ENCODE measurements at regions not wholly inside any gene's neighbourhood (a gene's known extent, or its start where the extent isn't known, plus 50 kb on each side); places are given as distances from the start of the nearest gene placed in this dataset.

GRCh38 chr13:75061909-75062308 is 420.1 kb downstream of the TBC1D4 start (continued):
- TF ChIP-seq ZNF532 (CRISPR knock-in tag; IDR thresholded peaks at IDR 0.05; ENCODE audit: borderline replicate concordance) = no peak
- no peak for TF ChIP-seq MAX (CRISPR knock-in tag; IDR thresholded peaks at IDR 0.05)
- TF ChIP-seq FOXP1 (CRISPR knock-in tag; IDR thresholded peaks at IDR 0.05; ENCODE audit: borderline replicate concordance) = no peak

- Mint-ChIP-seq H3K4me1 (no peaks in the 10 kb centered on the region), H3K36me3 (no peaks in the 10 kb centered on the region), H3K4me3 (no peak overlapping the region), H3K27ac (no peak overlapping the region), H3K9me3 (no peaks in the 10 kb centered on the region), H3K27me3 (ENCODE audit: low read depth) (no peaks in the 10 kb centered on the region)
- DNase-seq (ENCODE audit: low spot score) (no peak), ATAC-seq (no peak)
- ChIA-PET CTCF (no interaction called here), POLR2A (no interaction called here)
- TF ChIP-seq ATF3 (CRISPR knock-in tag; conservative IDR thresholded peaks at IDR 0.05) (no peak), SP1 (CRISPR knock-in tag; conservative IDR thresholded peaks at IDR 0.05) (no peak), TP53 (CRISPR knock-in tag; IDR thresholded peaks at IDR 0.05) (no peak), FOXP4 (CRISPR knock-in tag; IDR thresholded peaks at IDR 0.05) (no peak), SMAD3 (CRISPR knock-in tag; IDR thresholded peaks at IDR 0.05; ENCODE audit: borderline replicate concordance) (no peak), FOXP1 (CRISPR knock-in tag; IDR thresholded peaks at IDR 0.05; ENCODE audit: borderline replicate concordance) (no peak), NFE2L1 (CRISPR knock-in tag; IDR thresholded peaks at IDR 0.05) (no peak), ATF6 (CRISPR knock-in tag; IDR thresholded peaks at IDR 0.05) (no peak), ZBTB43 (CRISPR knock-in tag; IDR thresholded peaks at IDR 0.05) (no peak)
Measured at GRCh38 chr13:75055296-75055695, 426.7 kb downstream of the TBC1D4 start.

GRCh38 chr13:75052616-75053015 is 429.4 kb downstream of the TBC1D4 start:
- H3K36me3 Mint-ChIP-seq = no peaks in the 10 kb centered on the region
- ChIA-PET CTCF (no interaction called here), POLR2A (no interaction called here)
- peaks cover 2% of the 10 kb centered on the region for H3K4me1 Mint-ChIP-seq
- no peak overlapping the region for H3K4me3 Mint-ChIP-seq
- DNase-seq (ENCODE audit: low spot score) = no peak
- no peak for ATAC-seq
- H3K27me3 Mint-ChIP-seq (ENCODE audit: low read depth) = peaks cover 2% of the 10 kb centered on the region; the same call in 1 of the 2 replicates
- no peak overlapping the region for H3K27ac Mint-ChIP-seq
- H3K9me3 Mint-ChIP-seq = no peaks in the 10 kb centered on the region
- TF ChIP-seq MAX (CRISPR knock-in tag; IDR thresholded peaks at IDR 0.05) (no peak), KAT7 (CRISPR knock-in tag; IDR thresholded peaks at IDR 0.05; ENCODE audit: borderline replicate concordance) (no peak)

All from WTC11 (cell line).